IPS DF 6.9 (cell line): ENCODE measurements at regions not wholly inside any gene's neighbourhood (a gene's known extent, or its start where the extent isn't known, plus 50 kb on each side); places are given as distances from the start of the nearest gene placed in this dataset.

ENCODE experiments used
- DNase-seq: peaks from one replicate; pipeline ENCODE4 v3.0.0-alpha.2; 2013; ENCODE audit warnings: low read depth, low spot score
- H3K27ac ChIP-seq: one replicate; pipeline ENCODE4 v1.5.1; 2013; ENCODE audit warnings: low read length, control low read depth
- H3K27me3 ChIP-seq: 2 replicates; pipeline ENCODE4 v1.6.1; 2013; ENCODE audit warnings: mild to moderate bottlenecking, low read length; ENCODE audit not compliant: control insufficient read depth, insufficient read depth
- H3K36me3 ChIP-seq: 2 replicates; pipeline ENCODE4 v1.6.1; 2013; ENCODE audit warnings: low read length; ENCODE audit not compliant: control insufficient read depth, insufficient read depth
- H3K4me1 ChIP-seq: 2 replicates; pipeline ENCODE4 v1.6.1; 2013; ENCODE audit warnings: low read length; ENCODE audit not compliant: control insufficient read depth, insufficient read depth
- H3K4me3 ChIP-seq: 2 replicates; pipeline ENCODE4 v1.5.1; 2013; ENCODE audit warnings: mild to moderate bottlenecking, low read length
- H3K9me3 ChIP-seq: 2 replicates; pipeline ENCODE4 v1.6.1; 2013; ENCODE audit warnings: low read length, inconsistent platforms; ENCODE audit not compliant: control insufficient read depth, insufficient read depth
- WGBS: extraction: QIAGEN DNeasy Blood & Tissue Kit; methylation state at CpG from one replicate; pipeline ENCODE4 v1.1.7; 2013; ENCODE audit warnings: mixed read lengths, missing lambda C conversion rate; ENCODE audit not compliant: insufficient read length, insufficient coverage; 5-methylcytosine and 5-hydroxymethylcytosine counted together

GRCh38 chr21:25425156-25425555 lies 182.1 kb downstream of the MRPL39 start:
- no CpG with 5 or more reads among the region's 2 CpGs for WGBS
- no peak for DNase-seq
- H3K9me3 ChIP-seq = no peaks in the 10 kb centered on the region

GRCh38 chr21:25424634-25425033 lies 182.6 kb downstream of the MRPL39 start:
- H3K4me3 ChIP-seq = no peak overlapping the region
- no peaks in the 10 kb centered on the region for H3K4me1 ChIP-seq
- H3K9me3 ChIP-seq = no peaks in the 10 kb centered on the region
- H3K36me3 ChIP-seq = no peaks in the 10 kb centered on the region
- no peak overlapping the region for H3K27ac ChIP-seq
- no CpG with 5 or more reads among the region's 2 CpGs for WGBS
- DNase-seq = no peak
- no peaks in the 10 kb centered on the region for H3K27me3 ChIP-seq

More at GRCh38 chr21:25425156-25425555, 182.1 kb downstream of the MRPL39 start:
- Histone ChIP-seq H3K27me3 (no peaks in the 10 kb centered on the region), H3K4me1 (no peaks in the 10 kb centered on the region), H3K36me3 (no peaks in the 10 kb centered on the region), H3K4me3 (no peak overlapping the region), H3K27ac (no peak overlapping the region)

DNA sequence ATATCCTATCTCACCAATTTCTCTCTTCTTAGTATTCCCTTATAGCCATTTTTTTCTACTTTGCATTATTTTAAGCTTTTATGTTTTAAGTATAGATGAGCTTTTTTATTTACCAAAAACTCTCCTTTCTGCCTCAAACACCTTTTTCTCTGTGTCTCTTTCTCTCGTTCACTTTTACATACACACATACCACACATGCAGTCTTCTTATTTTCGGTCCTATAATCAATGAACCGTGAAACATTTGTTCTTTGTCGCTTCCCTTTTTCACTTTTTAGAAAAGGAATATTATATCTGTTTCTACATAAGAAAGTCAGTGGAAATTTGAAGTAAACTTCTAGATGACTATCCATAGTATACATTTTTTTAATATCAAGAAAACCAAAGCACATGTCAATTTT lies 183.2 kb downstream of the MRPL39 start:
- H3K27me3 ChIP-seq = no peaks in the 10 kb centered on the region
- no peaks in the 10 kb centered on the region for H3K36me3 ChIP-seq
- whole genome bisulfite sequencing = 100% methylated on average over 3 of the region's 4 CpGs
- H3K4me1 ChIP-seq = no peaks in the 10 kb centered on the region
- no peaks in the 10 kb centered on the region for H3K9me3 ChIP-seq
- H3K4me3 ChIP-seq = no peak overlapping the region
- H3K27ac ChIP-seq = no peak overlapping the region
- DNase-seq = no peak

DNA sequence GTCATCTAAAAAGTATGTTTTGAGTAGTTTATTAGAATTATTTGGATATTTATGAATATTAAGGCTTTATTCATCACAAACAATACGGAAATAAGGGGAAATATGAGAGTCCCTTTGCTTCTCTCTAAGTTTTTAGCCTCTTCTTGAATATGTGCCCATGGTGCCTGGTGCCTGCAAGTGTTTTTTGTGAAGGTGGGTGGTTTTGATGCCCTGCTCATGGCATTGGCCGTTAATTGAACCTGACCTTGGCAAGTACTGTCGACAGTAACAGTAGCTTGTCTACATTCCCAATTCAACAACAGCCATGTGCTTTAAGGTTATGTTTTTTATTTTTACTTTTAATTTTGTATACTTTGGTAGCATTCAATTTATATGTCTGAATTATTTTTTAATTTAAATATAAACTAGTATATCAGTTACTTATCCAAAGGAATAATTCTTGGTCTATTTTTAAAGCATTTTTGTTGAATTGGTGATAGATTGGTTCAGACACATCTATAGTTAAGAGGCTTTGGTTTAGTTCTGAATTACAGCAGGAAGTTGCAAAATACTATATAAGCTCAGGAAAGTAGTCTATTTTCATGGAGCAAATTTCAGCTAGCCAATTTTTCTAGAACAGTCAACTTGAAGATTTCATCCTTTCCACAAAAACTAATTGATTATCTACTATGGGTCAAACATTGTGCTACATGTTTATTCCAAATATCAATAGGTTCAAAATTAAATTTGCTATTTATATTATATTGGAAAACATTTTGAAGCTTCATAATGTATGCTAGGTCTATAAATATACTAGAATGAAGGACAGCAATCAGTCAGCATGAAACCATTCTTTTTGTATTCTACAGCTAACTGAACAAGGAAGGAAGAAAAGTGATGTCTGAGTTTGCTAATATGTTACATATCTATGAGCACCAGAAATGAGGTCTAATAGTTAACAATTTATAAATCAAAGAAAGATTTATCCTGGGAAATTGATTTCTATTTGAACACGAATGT lies 184.4 kb downstream of the MRPL39 start:
- no peak overlapping the region for H3K4me3 ChIP-seq
- H3K36me3 ChIP-seq = no peaks in the 10 kb centered on the region
- WGBS = 100% methylated on average over 1 of the region's 4 CpGs
- H3K4me1 ChIP-seq = no peaks in the 10 kb centered on the region
- H3K27me3 ChIP-seq = no peaks in the 10 kb centered on the region
- H3K9me3 ChIP-seq = no peaks in the 10 kb centered on the region
- no peak overlapping the region for H3K27ac ChIP-seq
- DNase-seq = no peak

DNA sequence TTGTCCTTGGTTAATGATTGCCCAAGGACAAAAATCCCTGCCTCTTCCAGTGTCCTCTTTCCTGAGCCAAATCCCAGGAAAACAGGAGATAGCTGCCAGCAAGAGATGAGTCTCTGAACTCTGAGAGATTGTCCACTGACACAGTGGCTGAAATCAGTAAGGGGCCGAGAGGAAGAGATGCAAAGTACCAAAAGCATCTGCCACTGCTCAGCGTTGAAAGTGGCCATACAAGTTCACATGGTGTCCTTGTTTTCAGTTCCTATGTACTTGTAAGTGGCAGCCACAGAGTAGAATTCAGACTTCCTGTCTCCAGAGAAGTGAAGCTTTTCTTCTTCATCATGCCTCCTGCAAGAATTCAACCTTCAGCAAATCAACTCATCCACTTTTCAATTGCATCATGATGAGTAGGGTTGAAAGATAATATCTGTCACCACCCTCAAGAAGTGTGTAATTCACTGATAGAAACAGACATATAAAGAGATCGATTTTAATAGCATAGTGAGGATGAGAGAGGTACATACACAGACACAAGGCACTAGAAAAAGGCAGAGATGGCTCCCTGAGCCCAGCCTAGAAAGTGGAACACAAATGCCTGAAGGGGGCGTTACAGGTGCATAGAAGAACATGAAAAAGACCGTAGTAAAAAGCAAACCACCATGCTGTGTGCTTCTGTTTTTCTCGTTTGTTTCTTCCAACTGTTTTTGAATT lies 185.8 kb downstream of the MRPL39 start:
- no peaks in the 10 kb centered on the region for H3K4me1 ChIP-seq
- peak; percentile 45 for DNase-seq
- no peak overlapping the region for H3K27ac ChIP-seq
- no peaks in the 10 kb centered on the region for H3K9me3 ChIP-seq
- no CpG with 5 or more reads among the region's 6 CpGs for WGBS
- no peaks in the 10 kb centered on the region for H3K36me3 ChIP-seq
- H3K4me3 ChIP-seq = no peak overlapping the region
- no peaks in the 10 kb centered on the region for H3K27me3 ChIP-seq

GRCh38 chr21:25420831-25421230 lies 186.4 kb downstream of the MRPL39 start:
- no peak for DNase-seq
- H3K4me1 ChIP-seq = no peaks in the 10 kb centered on the region
- no peak overlapping the region for H3K4me3 ChIP-seq
- no peaks in the 10 kb centered on the region for H3K9me3 ChIP-seq
- WGBS = no CpG with 5 or more reads among the region's 4 CpGs
- H3K27me3 ChIP-seq = no peaks in the 10 kb centered on the region
- no peak overlapping the region for H3K27ac ChIP-seq
- no peaks in the 10 kb centered on the region for H3K36me3 ChIP-seq

DNA sequence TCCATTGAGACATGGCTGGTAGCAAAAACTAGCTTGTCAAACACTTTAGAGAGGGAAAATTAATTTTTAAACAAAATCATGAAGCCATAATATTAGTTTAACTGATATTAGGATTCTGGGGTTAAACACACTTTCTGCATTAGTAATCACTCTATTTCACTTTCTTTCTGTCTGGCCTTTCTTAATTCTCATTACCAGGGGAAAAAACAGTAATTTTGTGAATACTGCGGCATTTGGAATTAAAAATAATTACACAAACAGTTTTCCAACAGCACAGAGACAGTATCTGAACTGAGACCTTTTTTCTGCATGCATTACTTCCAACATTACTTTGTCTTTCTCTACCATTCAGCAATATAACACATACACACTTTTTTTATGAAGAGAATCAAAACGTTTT lies 190.6 kb downstream of the MRPL39 start:
- no CpG with 5 or more reads among the region's 2 CpGs for WGBS
- Histone ChIP-seq H3K4me1 (no peaks in the 10 kb centered on the region), H3K36me3 (no peaks in the 10 kb centered on the region), H3K27me3 (no peaks in the 10 kb centered on the region), H3K4me3 (no peak overlapping the region), H3K27ac (no peak overlapping the region), H3K9me3 (no peaks in the 10 kb centered on the region)
- no peak for DNase-seq

DNA sequence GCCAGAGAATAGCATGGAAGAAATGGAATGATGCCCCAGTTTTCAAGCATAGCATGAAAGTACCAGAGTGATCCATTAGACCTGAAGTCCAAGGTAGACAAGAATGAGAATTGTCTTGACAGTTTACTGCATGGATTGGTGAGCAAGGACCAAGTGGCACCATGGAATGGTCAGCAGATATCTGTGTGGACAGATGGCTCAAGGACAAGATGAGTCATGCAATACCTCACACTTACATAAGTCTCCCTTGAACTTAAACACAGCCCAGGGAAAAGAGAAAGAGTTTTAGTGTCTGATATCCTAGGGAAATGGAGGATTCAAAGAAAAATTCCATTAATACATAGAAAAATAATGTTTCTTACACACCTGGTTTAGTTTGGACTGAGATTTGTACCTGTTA lies 195.2 kb downstream of the MRPL39 start:
- no peak overlapping the region for H3K4me3 ChIP-seq
- H3K27ac ChIP-seq = no peak overlapping the region
- H3K9me3 ChIP-seq = no peaks in the 10 kb centered on the region
- no peaks in the 10 kb centered on the region for H3K4me1 ChIP-seq
- H3K36me3 ChIP-seq = no peaks in the 10 kb centered on the region
- no peaks in the 10 kb centered on the region for H3K27me3 ChIP-seq
- no peak for DNase-seq

- Histone ChIP-seq H3K27ac (no peak overlapping the region), H3K27me3 (no peaks in the 10 kb centered on the region), H3K4me3 (no peak overlapping the region), H3K9me3 (no peaks in the 10 kb centered on the region), H3K36me3 (no peaks in the 10 kb centered on the region), H3K4me1 (no peaks in the 10 kb centered on the region)
- DNase-seq = no peak
These were observed 197.3 kb downstream of the MRPL39 start for GRCh38 chr21:25409978-25410377.

DNA sequence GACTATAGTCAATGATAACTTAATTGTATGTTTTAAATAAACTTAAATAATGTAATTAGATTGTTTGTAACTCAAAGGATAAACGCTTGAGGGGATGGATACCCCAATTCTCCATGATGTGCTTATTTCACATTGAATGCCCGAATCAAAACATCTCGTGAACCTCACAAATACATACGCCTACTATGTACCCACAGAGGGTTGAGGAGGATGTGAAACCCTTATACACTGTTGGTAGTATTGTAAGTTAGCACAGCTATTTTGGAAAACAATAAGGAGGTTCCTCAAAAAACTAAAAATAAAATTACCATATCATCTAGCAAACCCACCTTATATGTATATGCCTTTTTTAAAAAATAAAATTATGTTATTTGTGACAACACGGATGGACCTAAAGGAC lies 198.6 kb downstream of the MRPL39 start:
- Histone ChIP-seq H3K36me3 (no peaks in the 10 kb centered on the region), H3K4me3 (no peak overlapping the region), H3K4me1 (no peaks in the 10 kb centered on the region), H3K27ac (no peak overlapping the region), H3K27me3 (no peaks in the 10 kb centered on the region), H3K9me3 (no peaks in the 10 kb centered on the region)
- no peak for DNase-seq
- WGBS = no CpG with 5 or more reads among the region's 5 CpGs
